GM12878 (cell line): ENCODE measurements at regions not wholly inside any gene's neighbourhood (a gene's known extent, or its start where the extent isn't known, plus 50 kb on each side); places are given as distances from the start of the nearest gene placed in this dataset.

Source experiments
- ATAC-seq: fragments of 200-7000 bp; cut with Tn5 transposase; 3 replicates; pipeline ENCODE4 v1.9.1; 2020; ENCODE audit warnings: mild to moderate bottlenecking, moderate library complexity
- BruUV-seq: library from RNA; stranded (reverse); fragments of 400-500 nt; replicated peaks from 2 replicates; lab custom pipeline; 2021; lab: Mats Ljungman, UMichigan
- CTCF ChIA-PET: fragments of 300-600 bp; sonication (Branson Sonifier 250); formaldehyde crosslinking; extraction: SDS; loops from one replicate; lab custom pipeline; 2021; ENCODE audit warnings: inconsistent platforms; lab: Yijun Ruan, JAX
- POLR2A ChIA-PET: fragments of 350-600 bp; formaldehyde crosslinking; extraction: SDS; loops from one replicate; lab custom pipeline; 2021; ENCODE audit warnings: inconsistent platforms; lab: Charles Lee
- RAD21 ChIA-PET: fragments of 300-600 bp; sonication (Branson Sonifier 250); formaldehyde crosslinking; loops from one replicate; lab custom pipeline; 2023; ENCODE audit warnings: antibody characterized with exemption; ENCODE audit not compliant: unreplicated experiment; lab: Charles Lee
- SMC1A ChIA-PET: fragments of 300-600 bp; sonication (Branson Sonifier 250); formaldehyde crosslinking; loops from one replicate; lab custom pipeline; 2023; ENCODE audit not compliant: unreplicated experiment, uncharacterized antibody; lab: Charles Lee
- DNase-seq: peaks from one replicate; pipeline ENCODE4 v3.0.0-alpha.2; 2011; ENCODE audit warnings: low read depth, low spot score
- FAIRE-seq: peaks from 3 replicates; lab custom pipeline; 2011; peaks lifted over from hg19 to GRCh38; lab: Jason Lieb, UNC
- H2AFZ ChIP-seq: 2 replicates; pipeline ENCODE4 v1.6.0; 2011; ENCODE audit warnings: low read depth, low read length, control low read depth; ENCODE audit not compliant: control insufficient read depth
- H3K27ac ChIP-seq: 2 replicates; pipeline ENCODE4 v1.5.1; 2011; ENCODE audit warnings: control low read depth; ENCODE audit not compliant: control insufficient read depth, insufficient read depth
- H3K27me3 ChIP-seq, 2 experiments: replicated peaks in 1 of 2; 2 replicates each; pipeline versions ENCODE4 v1.6.0 to v1.6.1; 2011; ENCODE audit warnings: low read length in 1 of 2; ENCODE audit not compliant: control insufficient read depth in 2 of 2, insufficient read depth in 2 of 2
- H3K36me3 ChIP-seq, 2 experiments: 2 replicates each; pipeline ENCODE4 v1.5.1; 2011; ENCODE audit warnings: low read length in 1 of 2; ENCODE audit not compliant: control insufficient read depth in 2 of 2, insufficient read depth in 2 of 2
- H3K4me1 ChIP-seq: 2 replicates; pipeline ENCODE4 v1.6.1; 2011; ENCODE audit warnings: mild to moderate bottlenecking, low read length, moderate library complexity, mixed read lengths; ENCODE audit not compliant: control insufficient read depth, insufficient read depth
- H3K4me2 ChIP-seq: 2 replicates; pipeline ENCODE4 v1.6.0; 2011; ENCODE audit warnings: control low read depth; ENCODE audit not compliant: control insufficient read depth, insufficient read depth
- H3K4me3 ChIP-seq: fragments of 200-600 bp; sonication (generic); 2 replicates; pipeline ENCODE4 v1.5.1; 2016
- H3K79me2 ChIP-seq: 2 replicates; pipeline ENCODE4 v1.6.0; 2011; ENCODE audit warnings: low read length; ENCODE audit not compliant: control insufficient read depth, insufficient read depth
- H3K9ac ChIP-seq: 2 replicates; pipeline ENCODE4 v1.8.0; 2011; ENCODE audit warnings: low read length, control low read depth, mixed read lengths; ENCODE audit not compliant: control insufficient read depth, insufficient read depth
- H3K9me3 ChIP-seq: replicated peaks from 3 replicates; pipeline ENCODE4 v1.5.1; 2011; ENCODE audit warnings: mild to moderate bottlenecking, low read length; ENCODE audit not compliant: control insufficient read depth, insufficient read depth
- H4K20me1 ChIP-seq: 2 replicates; pipeline ENCODE4 v1.6.0; 2011; ENCODE audit not compliant: control insufficient read depth, insufficient read depth
- ATF3 ChIP-seq: IDR thresholded peaks from 2 replicates; pipeline ENCODE4 v1.6.1; 2011; ENCODE audit warnings: low read depth, mild to moderate bottlenecking, low read length, moderate library complexity, borderline replicate concordance; ENCODE audit errors: extremely low read depth
- CHD1 ChIP-seq: IDR thresholded peaks from 2 replicates; pipeline ENCODE4 v1.6.1; 2012; ENCODE audit warnings: low read depth, low read length, improper control_type of control experiment
- CREB1 ChIP-seq: IDR thresholded peaks from 2 replicates; pipeline ENCODE4 v1.6.1; 2012; ENCODE audit warnings: low read depth, mild to moderate bottlenecking, inconsistent platforms
- CUX1 ChIP-seq: IDR thresholded peaks from 2 replicates; pipeline ENCODE4 v1.6.1; 2012; ENCODE audit warnings: improper control_type of control experiment, low read depth, low read length; ENCODE audit not compliant: insufficient replicate concordance
- EED ChIP-seq: sonication (generic); IDR thresholded peaks from 2 replicates; pipeline ENCODE4 v1.6.1; 2016; ENCODE audit warnings: antibody characterized with exemption, low read depth
- ESRRA ChIP-seq: IDR thresholded peaks from 2 replicates; pipeline ENCODE4 v1.6.1; 2012; ENCODE audit warnings: mild to moderate bottlenecking, low read length, improper control_type of control experiment
- LARP7 ChIP-seq: fragments of 450-650 bp; IDR thresholded peaks from 2 replicates; pipeline ENCODE4 v1.6.1; 2017; ENCODE audit warnings: mild to moderate bottlenecking
- PBX3 ChIP-seq: IDR thresholded peaks from 2 replicates; pipeline ENCODE4 v1.6.1; 2011; ENCODE audit warnings: mild to moderate bottlenecking, low read depth, low read length, moderate library complexity; ENCODE audit not compliant: insufficient replicate concordance
- RAD21 ChIP-seq: IDR thresholded peaks from 2 replicates; pipeline ENCODE4 v1.6.1; 2011; ENCODE audit warnings: mild to moderate bottlenecking, low read depth, low read length, moderate library complexity; ENCODE audit not compliant: insufficient read depth
- SMAD1 ChIP-seq: fragments of 450-650 bp; IDR thresholded peaks from 2 replicates; pipeline ENCODE4 v1.6.1; 2018; ENCODE audit warnings: mild to moderate bottlenecking, low read depth; ENCODE audit not compliant: partially characterized antibody
- SMAD5 ChIP-seq: IDR thresholded peaks from 2 replicates; pipeline ENCODE4 v1.6.1; 2016; ENCODE audit warnings: antibody characterized with exemption, low read depth
- TCF7 ChIP-seq: IDR thresholded peaks from 2 replicates; pipeline ENCODE4 v1.6.1; 2014; ENCODE audit warnings: antibody characterized with exemption, borderline replicate concordance
- ZBTB4 ChIP-seq: fragments of 450-650 bp; formaldehyde crosslinking; IDR thresholded peaks from 2 replicates; pipeline ENCODE4 v1.4.0; 2022; ENCODE audit warnings: mild to moderate bottlenecking, moderate library complexity
- ZNF384 ChIP-seq: IDR thresholded peaks from 2 replicates; pipeline ENCODE4 v1.6.1; 2012; ENCODE audit warnings: low read depth, mild to moderate bottlenecking, low read length, improper control_type of control experiment, borderline replicate concordance
- WGBS: methylation state at CpG from one replicate; pipeline ENCODE4 v1.1.6; 2016; ENCODE audit warnings: low lambda C conversion rate; ENCODE audit not compliant: insufficient replicate concordance, insufficient coverage; ENCODE audit errors: missing lambda C conversion rate; 5-methylcytosine and 5-hydroxymethylcytosine counted together
- in situ Hi-C: fragments of 300-500 bp; cut with MboI; formaldehyde crosslinking; loops from 9 replicates; pipeline ENCODE4 v1.14.3; 2018; ENCODE audit warnings: mixed read lengths
- intact Hi-C: fragments of 100-400 bp; cut with micrococcal nuclease; formaldehyde crosslinking; loops from one replicate; pipeline ENCODE4 v1.14.2; 2022; ENCODE audit not compliant: unreplicated experiment

- H3K4me1 ChIP-seq = peaks cover 4% of the 10 kb centered on the region; the same call in 1 of the 2 replicates
- no TSS peak for BruUV-seq
- intact Hi-C loops (no loop called here), in situ Hi-C loops (no loop called here)
- H4K20me1 ChIP-seq = no peaks in the 10 kb centered on the region
- no peaks in the 10 kb centered on the region for H3K27me3 ChIP-seq
- WGBS = 72% methylated on average over 2 of the region's 2 CpGs
- ChIA-PET CTCF (interaction anchor here (0.8 kb wide), 1 partner anchor 56 kb away, joined by 3 read pairs; no protein-coding TSS in a partner anchor), POLR2A (no interaction called here), RAD21 (interaction anchor here (1.3 kb wide), 2 partner anchors 19 to 124 kb away, joined by 3 read pairs; no protein-coding TSS in a partner anchor), SMC1A (interaction anchor here (1.0 kb wide), 1 partner anchor 22 kb away, joined by 3 read pairs; no protein-coding TSS in a partner anchor)
- H3K4me3 ChIP-seq = no peak overlapping the region
- no peaks in the 10 kb centered on the region for H3K9me3 ChIP-seq
- H3K4me2 ChIP-seq = no peak overlapping the region
- H3K36me3 ChIP-seq = no peaks in the 10 kb centered on the region
- no peaks in the 10 kb centered on the region for H3K79me2 ChIP-seq
- no peak overlapping the region for H2AFZ ChIP-seq
- H3K27ac ChIP-seq = no peak overlapping the region
- H3K9ac ChIP-seq = no peak overlapping the region
- no peak for FAIRE-seq
- DNase-seq = no peak
- ATAC-seq = no peak
- TF ChIP-seq CREB1 (no peak), RAD21 (no peak), TCF7 (no peak), ZNF384 (no peak), CUX1 (no peak), LARP7 (no peak), SMAD1 (no peak), ESRRA (no peak), ZBTB4 (CRISPR knock-in tag) (no peak), SMAD5 (no peak), CHD1 (no peak), ATF3 (no peak), EED (no peak), PBX3 (no peak)
Observed at GRCh38 chr14:75365116-75365515, 62.7 kb upstream of the JDP2 start.
